Neural progenitor cell (in vitro differentiated cells): ENCODE measurements at regions not wholly inside any gene's neighbourhood (a gene's known extent, or its start where the extent isn't known, plus 50 kb on each side); places are given as distances from the start of the nearest gene placed in this dataset.
"Not testable (repeated sequence)": the region's sequence is repeated elsewhere in the genome, so short reads cannot be mapped to it uniquely, and the experiment has no call there.

Experiments used
- DNase-seq: peaks from one replicate; pipeline ENCODE4 v3.0.0-alpha.2; 2016; ENCODE audit warnings: low spot score
- H2AFZ ChIP-seq: fragments of 200-600 bp; sonication (generic); replicated peaks from 2 replicates; pipeline ENCODE4 v1.6.1; 2016; ENCODE audit warnings: antibody characterized with exemption
- H3F3A ChIP-seq: fragments of 200-600 bp; sonication (generic); 2 replicates; pipeline ENCODE4 v1.6.1; 2016; ENCODE audit warnings: antibody characterized with exemption, low read depth
- H3K27ac ChIP-seq: fragments of 200-600 bp; sonication (generic); 2 replicates; pipeline ENCODE4 v1.5.1; 2016; ENCODE audit warnings: mild to moderate bottlenecking
- H3K27me3 ChIP-seq: fragments of 200-600 bp; sonication (generic); 2 replicates; pipeline ENCODE4 v1.6.1; 2016; ENCODE audit warnings: mild to moderate bottlenecking, moderate library complexity
- H3K36me3 ChIP-seq: fragments of 200-600 bp; sonication (generic); 2 replicates; pipeline ENCODE4 v1.5.1; 2016
- H3K4me1 ChIP-seq: fragments of 200-600 bp; sonication (generic); 2 replicates; pipeline ENCODE4 v1.6.1; 2016; ENCODE audit warnings: mixed run types
- H3K4me2 ChIP-seq: fragments of 200-600 bp; sonication (generic); 2 replicates; pipeline ENCODE4 v1.6.1; 2016
- H3K4me3 ChIP-seq: fragments of 200-600 bp; sonication (generic); 2 replicates; pipeline ENCODE4 v1.5.1; 2016
- H3K79me2 ChIP-seq: fragments of 200-600 bp; sonication (generic); 2 replicates; pipeline ENCODE4 v1.6.1; 2016; ENCODE audit warnings: low read depth
- H3K9ac ChIP-seq: fragments of 200-600 bp; sonication (generic); 2 replicates; pipeline ENCODE4 v1.6.1; 2016
- H3K9me3 ChIP-seq: fragments of 200-600 bp; sonication (generic); 2 replicates; pipeline ENCODE4 v1.5.1; 2016; ENCODE audit warnings: low read depth
- H4K20me1 ChIP-seq: fragments of 200-600 bp; sonication (generic); 2 replicates; pipeline ENCODE4 v1.6.1; 2016; ENCODE audit warnings: low read depth
- H3K27ac Mint-ChIP-seq: 3 replicates; pipeline ENCODE4 v1.8.0; 2021; ENCODE audit warnings: mixed read lengths
- H3K27me3 Mint-ChIP-seq: 2 replicates; pipeline ENCODE4 v1.8.0; 2022; ENCODE audit warnings: low read depth, mild to moderate bottlenecking, inconsistent platforms, moderate library complexity, mixed read lengths; ENCODE audit not compliant: insufficient read depth
- H3K36me3 Mint-ChIP-seq: 3 replicates; pipeline ENCODE4 v1.8.0; 2021; ENCODE audit warnings: mixed read lengths
- H3K4me1 Mint-ChIP-seq: 3 replicates; pipeline ENCODE4 v1.8.0; 2021; ENCODE audit warnings: mixed read lengths
- H3K4me3 Mint-ChIP-seq: 3 replicates; pipeline ENCODE4 v1.8.0; 2021; ENCODE audit warnings: mild to moderate bottlenecking, moderate library complexity, mixed read lengths
- H3K9me3 Mint-ChIP-seq: 3 replicates; pipeline ENCODE4 v1.8.0; 2020; ENCODE audit warnings: mixed read lengths
- EZH2 ChIP-seq: fragments of 200-600 bp; sonication (generic); IDR thresholded peaks from 2 replicates; pipeline ENCODE4 v1.6.1; 2017; ENCODE audit warnings: antibody characterized with exemption, mild to moderate bottlenecking, moderate library complexity
- EZH2phosphoT487 ChIP-seq: fragments of 200-600 bp; sonication (generic); IDR thresholded peaks from 2 replicates; pipeline ENCODE4 v1.6.1; 2017; ENCODE audit warnings: antibody characterized with exemption
- TF ChIP-seq, protein P1 (sequence below): fragments of 200-600 bp; sonication (generic); IDR thresholded peaks from 2 replicates; pipeline ENCODE4 v1.5.1; 2017; ENCODE audit warnings: antibody characterized with exemption, mild to moderate bottlenecking

DNA sequence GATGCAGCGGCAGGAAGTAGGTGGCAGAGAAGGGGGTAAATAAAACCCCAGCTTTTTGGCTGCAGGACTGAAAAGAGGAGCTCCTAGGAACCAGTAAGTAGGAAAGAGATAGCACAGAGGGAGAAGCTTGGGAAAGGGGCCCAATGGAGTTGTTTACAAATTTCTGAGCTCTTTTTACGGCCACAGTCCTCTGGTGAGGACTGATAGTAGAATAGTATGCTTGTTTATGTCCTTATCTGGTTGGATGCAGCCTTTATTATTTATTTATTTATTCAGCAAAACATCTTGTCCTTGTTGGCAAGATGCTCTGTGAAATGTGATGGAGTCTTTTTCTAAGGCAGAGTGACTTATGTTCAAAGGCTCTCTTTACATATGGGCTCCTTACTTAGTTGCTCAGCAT lies 119.7 kb upstream of the AHI1 start:
- Histone ChIP-seq H3K79me2 (no peaks in the 10 kb centered on the region), H3K9me3 (no peaks in the 10 kb centered on the region), H3K36me3 (no peaks in the 10 kb centered on the region), H4K20me1 (no peaks in the 10 kb centered on the region), H3K4me2 (no peak overlapping the region), H3K4me3 (no peak overlapping the region), H2AFZ (no peak overlapping the region), H3K9ac (no peak overlapping the region), H3K4me1 (no peaks in the 10 kb centered on the region), H3K27me3 (no peaks in the 10 kb centered on the region), H3K27ac (no peak overlapping the region), H3F3A (no peaks in the 10 kb centered on the region)
- no peaks in the 10 kb centered on the region for H3K36me3 Mint-ChIP-seq
- no peak overlapping the region for H3K4me3 Mint-ChIP-seq
- TF ChIP-seq EZH2phosphoT487, result no peak
- H3K27me3 Mint-ChIP-seq, result no peaks in the 10 kb centered on the region
- no peak for DNase-seq
- H3K27ac Mint-ChIP-seq, result no peak overlapping the region
- H3K9me3 Mint-ChIP-seq, result no peaks in the 10 kb centered on the region
- no peaks in the 10 kb centered on the region for H3K4me1 Mint-ChIP-seq

GRCh38 chr6:135622081-135622480 lies 124.5 kb upstream of the AHI1 start:
- Histone ChIP-seq H3K4me3 (no peak overlapping the region), H3F3A (no peaks in the 10 kb centered on the region), H4K20me1 (no peaks in the 10 kb centered on the region), H3K9ac (no peak overlapping the region), H3K36me3 (no peaks in the 10 kb centered on the region), H3K4me1 (no peaks in the 10 kb centered on the region), H3K27ac (no peak overlapping the region), H3K27me3 (no peaks in the 10 kb centered on the region), H3K4me2 (no peak overlapping the region), H2AFZ (no peak overlapping the region), H3K79me2 (no peaks in the 10 kb centered on the region), H3K9me3 (no peaks in the 10 kb centered on the region)
- TF ChIP-seq EZH2phosphoT487 (no peak), EZH2 (no peak)
- TF ChIP-seq, protein P1, sequence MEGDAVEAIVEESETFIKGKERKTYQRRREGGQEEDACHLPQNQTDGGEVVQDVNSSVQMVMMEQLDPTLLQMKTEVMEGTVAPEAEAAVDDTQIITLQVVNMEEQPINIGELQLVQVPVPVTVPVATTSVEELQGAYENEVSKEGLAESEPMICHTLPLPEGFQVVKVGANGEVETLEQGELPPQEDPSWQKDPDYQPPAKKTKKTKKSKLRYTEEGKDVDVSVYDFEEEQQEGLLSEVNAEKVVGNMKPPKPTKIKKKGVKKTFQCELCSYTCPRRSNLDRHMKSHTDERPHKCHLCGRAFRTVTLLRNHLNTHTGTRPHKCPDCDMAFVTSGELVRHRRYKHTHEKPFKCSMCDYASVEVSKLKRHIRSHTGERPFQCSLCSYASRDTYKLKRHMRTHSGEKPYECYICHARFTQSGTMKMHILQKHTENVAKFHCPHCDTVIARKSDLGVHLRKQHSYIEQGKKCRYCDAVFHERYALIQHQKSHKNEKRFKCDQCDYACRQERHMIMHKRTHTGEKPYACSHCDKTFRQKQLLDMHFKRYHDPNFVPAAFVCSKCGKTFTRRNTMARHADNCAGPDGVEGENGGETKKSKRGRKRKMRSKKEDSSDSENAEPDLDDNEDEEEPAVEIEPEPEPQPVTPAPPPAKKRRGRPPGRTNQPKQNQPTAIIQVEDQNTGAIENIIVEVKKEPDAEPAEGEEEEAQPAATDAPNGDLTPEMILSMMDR, result no peak
- no peak for DNase-seq
- Mint-ChIP-seq H3K36me3 (no peaks in the 10 kb centered on the region), H3K4me3 (no peak overlapping the region), H3K27ac (no peak overlapping the region), H3K9me3 (no peaks in the 10 kb centered on the region), H3K27me3 (no peaks in the 10 kb centered on the region), H3K4me1 (no peaks in the 10 kb centered on the region)

DNA sequence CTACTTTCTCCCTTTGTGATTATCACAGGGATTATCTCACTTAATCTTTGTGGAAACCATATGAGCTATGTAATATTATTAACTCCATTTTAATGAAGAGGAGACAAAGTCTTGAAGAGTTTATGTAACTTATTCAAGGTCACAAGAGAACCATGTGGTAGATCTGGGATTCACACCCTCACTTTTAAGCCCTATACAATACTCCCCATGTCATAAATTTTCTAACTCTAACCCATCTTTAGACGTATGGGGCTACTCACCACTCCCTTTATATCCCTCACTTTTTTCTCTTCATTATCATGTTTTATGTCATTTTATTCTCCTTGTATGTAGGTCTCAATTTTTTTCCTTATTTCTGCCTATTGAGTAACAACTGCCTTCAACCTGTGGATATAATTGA lies 126.4 kb upstream of the AHI1 start:
- H3K4me1 Mint-ChIP-seq, result no peaks in the 10 kb centered on the region
- no peaks in the 10 kb centered on the region for H3K9me3 ChIP-seq
- H3K9ac ChIP-seq, result no peak overlapping the region
- no peaks in the 10 kb centered on the region for H3K27me3 Mint-ChIP-seq
- H3F3A ChIP-seq, result no peaks in the 10 kb centered on the region
- no peak overlapping the region for H2AFZ ChIP-seq
- no peak overlapping the region for H3K4me2 ChIP-seq
- no peaks in the 10 kb centered on the region for H3K36me3 ChIP-seq
- H3K4me3 ChIP-seq, result no peak overlapping the region
- TF ChIP-seq, protein P1, result no peak
- no peak for TF ChIP-seq EZH2phosphoT487
- TF ChIP-seq EZH2, result no peak
- no peak overlapping the region for H3K27ac Mint-ChIP-seq
- no peaks in the 10 kb centered on the region for H3K4me1 ChIP-seq
- H3K9me3 Mint-ChIP-seq, result no peaks in the 10 kb centered on the region
- no peaks in the 10 kb centered on the region for H3K36me3 Mint-ChIP-seq
- DNase-seq, result no peak
- no peak overlapping the region for H3K4me3 Mint-ChIP-seq
- no peaks in the 10 kb centered on the region for H3K27me3 ChIP-seq
- H4K20me1 ChIP-seq, result no peaks in the 10 kb centered on the region
- no peak overlapping the region for H3K27ac ChIP-seq
- no peaks in the 10 kb centered on the region for H3K79me2 ChIP-seq

DNA sequence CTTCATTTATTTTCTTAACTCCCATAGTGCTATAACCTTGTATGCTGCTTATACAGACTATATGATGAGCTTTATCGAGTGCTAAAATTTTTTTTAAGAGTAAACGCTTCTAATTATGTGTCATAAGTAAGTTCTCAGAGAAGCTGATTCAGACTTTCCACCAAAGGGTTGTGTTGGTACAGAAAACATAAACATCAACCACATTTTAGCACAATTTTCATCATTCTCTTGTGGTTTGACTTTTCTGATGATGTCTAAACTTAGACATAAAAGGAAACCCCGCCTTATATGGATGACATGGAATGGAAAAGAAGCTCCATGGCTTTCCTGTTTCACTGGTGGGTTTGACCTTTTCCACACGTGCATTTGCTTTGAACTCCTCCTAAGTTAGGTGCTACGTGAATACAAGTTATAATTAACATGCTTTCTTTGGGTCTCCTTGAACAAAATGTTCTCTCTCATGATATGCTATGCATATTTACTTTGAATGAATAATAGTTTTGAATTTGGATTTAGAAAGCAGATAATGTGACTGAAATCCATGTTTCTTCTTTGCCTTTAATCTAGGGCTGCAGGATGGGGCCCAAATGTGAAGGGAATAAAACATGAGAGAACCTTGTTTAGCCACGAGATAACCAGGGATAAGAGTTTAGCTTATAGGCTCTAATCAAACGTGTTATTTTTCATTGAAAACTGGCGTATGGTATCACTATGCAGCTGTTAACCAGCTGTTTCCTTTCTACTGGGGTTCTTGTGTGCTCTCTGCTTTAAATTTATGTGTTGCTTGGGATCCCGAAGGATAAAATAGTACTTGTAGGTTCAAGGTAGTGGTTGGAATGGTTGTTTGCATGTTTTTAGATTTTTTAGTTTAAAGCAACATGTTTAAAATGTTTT lies 127.1 kb upstream of the AHI1 start:
- TF ChIP-seq, protein P1, result no peak
- TF ChIP-seq EZH2phosphoT487, result no peak
- TF ChIP-seq EZH2, result no peak
- H3K4me1 ChIP-seq, result no peaks in the 10 kb centered on the region
- H3F3A ChIP-seq, result no peaks in the 10 kb centered on the region
- H3K27ac Mint-ChIP-seq, result no peak overlapping the region
- no peak overlapping the region for H3K9ac ChIP-seq
- no peaks in the 10 kb centered on the region for H3K9me3 Mint-ChIP-seq
- H3K27me3 Mint-ChIP-seq, result no peaks in the 10 kb centered on the region
- no peaks in the 10 kb centered on the region for H3K79me2 ChIP-seq
- H3K36me3 ChIP-seq, result no peaks in the 10 kb centered on the region
- H3K36me3 Mint-ChIP-seq, result no peaks in the 10 kb centered on the region
- no peak overlapping the region for H3K4me2 ChIP-seq
- no peaks in the 10 kb centered on the region for H3K9me3 ChIP-seq
- no peaks in the 10 kb centered on the region for H4K20me1 ChIP-seq
- no peaks in the 10 kb centered on the region for H3K4me1 Mint-ChIP-seq
- no peak overlapping the region for H3K4me3 ChIP-seq
- no peak overlapping the region for H3K27ac ChIP-seq
- no peak overlapping the region for H2AFZ ChIP-seq
- no peaks in the 10 kb centered on the region for H3K27me3 ChIP-seq
- H3K4me3 Mint-ChIP-seq, result no peak overlapping the region
- no peak for DNase-seq

DNA sequence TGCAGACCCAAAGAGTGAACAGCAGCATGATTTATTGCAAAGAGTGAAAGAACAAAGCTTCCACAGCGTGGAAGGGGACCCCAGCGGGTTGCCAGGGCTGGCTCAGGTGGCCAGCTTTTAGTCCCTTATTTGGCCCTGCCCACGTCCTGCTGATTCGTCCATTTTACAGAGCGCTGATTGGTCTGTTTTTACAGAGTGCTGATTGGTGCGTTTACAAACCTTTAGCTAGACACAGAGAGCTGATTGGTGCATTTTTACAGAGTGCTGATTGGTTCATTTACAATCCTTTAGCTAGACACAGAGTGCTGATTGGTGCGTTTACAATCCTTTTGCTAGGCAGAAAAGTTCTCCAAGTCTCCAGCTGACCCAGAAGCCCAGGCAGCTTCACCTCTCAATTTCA lies 128.5 kb upstream of the AHI1 start:
- not testable (repeated sequence) for H3K36me3 ChIP-seq, H3K4me2 ChIP-seq, H3K36me3 Mint-ChIP-seq, H3K4me1 ChIP-seq, H3K27me3 ChIP-seq, H3K9me3 Mint-ChIP-seq, H3K27me3 Mint-ChIP-seq, H3K27ac ChIP-seq, H3K9me3 ChIP-seq, H3K79me2 ChIP-seq, H3K27ac Mint-ChIP-seq, DNase-seq, H4K20me1 ChIP-seq, H3K4me1 Mint-ChIP-seq, H3F3A ChIP-seq, H3K4me3 ChIP-seq, H3K4me3 Mint-ChIP-seq, H2AFZ ChIP-seq, H3K9ac ChIP-seq
